ENCODE measurements at regions not wholly inside any gene's neighbourhood (a gene's known extent, or its start where the extent isn't known, plus 50 kb on each side); places are given as distances from the start of the nearest gene placed in this dataset.

GRCh38 chr5:173689737-173690360 lies 73.4 kb upstream of the BOD1 start:
- Histone ChIP-seq H3K27me3 (ENCODE audit: control insufficient read depth, insufficient read depth, low read length) (no peaks in the 10 kb centered on the region), H3K4me1 (ENCODE audit: control insufficient read depth, insufficient read depth, low read length) (peaks cover 2% of the 10 kb centered on the region; the same call in 1 of the 2 replicates), H3K4me3 (ENCODE audit: low read length) (no peak overlapping the region), H3K36me3 (ENCODE audit: control insufficient read depth, insufficient read depth, low read length) (no peaks in the 10 kb centered on the region), H3K27ac (ENCODE audit: low read length) (no peak overlapping the region), H3K9me3 (ENCODE audit: control insufficient read depth, insufficient read depth, low read length) (no peaks in the 10 kb centered on the region)
- no CpG with 5 or more reads among the region's 12 CpGs for WGBS (ENCODE audit: insufficient coverage, insufficient read length)
- no peak for DNase-seq (ENCODE audit: low read depth, low spot score)

GRCh38 chr5:173691931-173692330 lies 75.5 kb upstream of the BOD1 start:
- H3K27me3 ChIP-seq (ENCODE audit: control insufficient read depth, insufficient read depth, low read length), result no peaks in the 10 kb centered on the region
- H3K27ac ChIP-seq (ENCODE audit: low read length), result no peak overlapping the region
- no peaks in the 10 kb centered on the region for H3K36me3 ChIP-seq (ENCODE audit: control insufficient read depth, insufficient read depth, low read length)
- no peak for DNase-seq (ENCODE audit: low read depth, low spot score)
- no peak overlapping the region for H3K4me3 ChIP-seq (ENCODE audit: low read length)
- peaks cover 2% of the 10 kb centered on the region; the same call in 1 of the 2 replicates for H3K4me1 ChIP-seq (ENCODE audit: control insufficient read depth, insufficient read depth, low read length)
- H3K9me3 ChIP-seq (ENCODE audit: control insufficient read depth, insufficient read depth, low read length), result no peaks in the 10 kb centered on the region

DNA sequence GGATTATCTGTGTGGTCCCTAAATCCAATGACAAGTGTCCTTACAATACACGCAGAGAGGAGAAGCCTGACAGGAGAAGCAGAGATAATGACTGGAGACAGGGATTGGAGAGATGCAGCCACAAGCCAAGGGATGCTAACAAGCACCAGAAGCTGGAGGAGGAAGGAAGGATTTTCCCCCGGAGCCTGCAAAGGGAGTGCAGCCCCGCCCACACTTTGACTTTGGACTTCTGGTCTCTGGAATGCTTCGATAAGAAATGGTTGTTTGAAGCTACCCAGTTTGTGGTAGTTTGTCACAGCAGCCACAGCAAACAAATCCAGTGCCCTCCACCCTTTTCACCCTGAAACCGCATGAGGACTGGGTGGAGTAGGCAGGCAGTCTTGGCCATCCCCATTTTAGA lies 77.2 kb upstream of the BOD1 start:
- no peaks in the 10 kb centered on the region for H3K9me3 ChIP-seq (ENCODE audit: control insufficient read depth, insufficient read depth, low read length)
- DNase-seq (ENCODE audit: low read depth, low spot score), result no peak
- H3K27me3 ChIP-seq (ENCODE audit: control insufficient read depth, insufficient read depth, low read length), result no peaks in the 10 kb centered on the region
- peaks cover 2% of the 10 kb centered on the region; the same call in 1 of the 2 replicates for H3K4me1 ChIP-seq (ENCODE audit: control insufficient read depth, insufficient read depth, low read length)
- no CpG with 5 or more reads among the region's 5 CpGs for WGBS (ENCODE audit: insufficient coverage, insufficient read length)
- no peak overlapping the region for H3K27ac ChIP-seq (ENCODE audit: low read length)
- no peak overlapping the region for H3K4me3 ChIP-seq (ENCODE audit: low read length)
- H3K36me3 ChIP-seq (ENCODE audit: control insufficient read depth, insufficient read depth, low read length), result no peaks in the 10 kb centered on the region

DNA sequence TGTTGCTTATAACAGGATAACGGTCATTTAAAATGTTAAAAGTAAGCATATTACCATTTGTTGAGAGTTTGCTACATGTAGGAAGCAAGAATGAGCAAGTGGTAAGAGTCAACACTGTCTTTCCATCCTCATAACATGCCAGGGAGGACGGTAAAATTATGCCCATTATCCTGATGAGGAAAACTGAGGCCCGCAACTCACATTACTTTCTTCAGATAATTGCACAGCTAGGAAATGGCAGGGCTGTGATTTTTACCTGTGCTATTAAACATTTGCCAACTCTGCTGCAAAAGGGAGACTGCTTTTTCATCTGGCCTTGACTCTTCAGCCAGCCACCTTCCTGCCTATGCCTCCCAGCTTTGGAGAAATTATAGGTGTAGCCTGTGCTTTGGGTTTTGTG lies 79.8 kb upstream of the BOD1 start:
- Histone ChIP-seq H3K9me3 (ENCODE audit: control insufficient read depth, insufficient read depth, low read length) (no peaks in the 10 kb centered on the region), H3K4me3 (ENCODE audit: low read length) (no peak overlapping the region), H3K27ac (ENCODE audit: low read length) (no peak overlapping the region), H3K27me3 (ENCODE audit: control insufficient read depth, insufficient read depth, low read length) (no peaks in the 10 kb centered on the region), H3K4me1 (ENCODE audit: control insufficient read depth, insufficient read depth, low read length) (no peaks in the 10 kb centered on the region), H3K36me3 (ENCODE audit: control insufficient read depth, insufficient read depth, low read length) (no peaks in the 10 kb centered on the region)
- WGBS (ENCODE audit: insufficient coverage, insufficient read length), result no CpG with 5 or more reads among the region's 3 CpGs
- no peak for DNase-seq (ENCODE audit: low read depth, low spot score)

DNA sequence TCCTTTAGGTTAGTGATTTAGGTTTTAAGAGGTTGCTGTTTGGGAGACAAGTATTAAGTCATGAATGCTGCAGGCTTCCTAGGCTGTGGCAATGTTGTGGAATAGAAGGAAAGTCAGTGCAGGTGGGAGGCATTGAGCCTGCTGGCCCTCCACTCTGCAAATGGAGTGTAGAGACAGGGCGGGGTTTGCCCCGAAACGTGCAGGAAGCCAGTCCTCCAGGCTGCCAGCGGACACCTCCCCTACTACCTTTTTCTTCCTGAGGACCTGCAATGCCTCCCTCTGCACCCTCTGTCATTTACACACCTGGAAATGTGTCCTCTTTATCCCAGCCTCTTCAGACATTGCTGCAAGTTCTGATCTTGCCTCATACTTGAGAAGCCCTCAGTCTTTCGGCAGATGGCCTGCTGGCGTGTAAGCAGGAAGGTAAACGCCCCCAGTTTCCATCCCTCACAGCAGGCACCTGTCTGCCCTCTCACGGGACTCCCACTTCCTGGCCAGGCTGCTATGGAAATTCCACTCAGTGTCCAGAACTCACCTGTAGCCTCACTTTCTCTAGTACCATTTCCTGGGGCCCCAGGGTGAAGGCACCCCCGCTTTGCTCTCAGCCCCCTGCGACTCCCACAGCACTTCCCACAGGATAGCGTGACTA lies 81.6 kb upstream of the BOD1 start:
- H3K27ac ChIP-seq (ENCODE audit: low read length), result no peak overlapping the region
- no peak overlapping the region for H3K4me3 ChIP-seq (ENCODE audit: low read length)
- no peak for DNase-seq (ENCODE audit: low read depth, low spot score)
- no CpG with 5 or more reads among the region's 11 CpGs for WGBS (ENCODE audit: insufficient coverage, insufficient read length)
- H3K36me3 ChIP-seq (ENCODE audit: control insufficient read depth, insufficient read depth, low read length), result no peaks in the 10 kb centered on the region
- H3K9me3 ChIP-seq (ENCODE audit: control insufficient read depth, insufficient read depth, low read length), result no peaks in the 10 kb centered on the region
- no peaks in the 10 kb centered on the region for H3K27me3 ChIP-seq (ENCODE audit: control insufficient read depth, insufficient read depth, low read length)
- no peaks in the 10 kb centered on the region for H3K4me1 ChIP-seq (ENCODE audit: control insufficient read depth, insufficient read depth, low read length)

DNA sequence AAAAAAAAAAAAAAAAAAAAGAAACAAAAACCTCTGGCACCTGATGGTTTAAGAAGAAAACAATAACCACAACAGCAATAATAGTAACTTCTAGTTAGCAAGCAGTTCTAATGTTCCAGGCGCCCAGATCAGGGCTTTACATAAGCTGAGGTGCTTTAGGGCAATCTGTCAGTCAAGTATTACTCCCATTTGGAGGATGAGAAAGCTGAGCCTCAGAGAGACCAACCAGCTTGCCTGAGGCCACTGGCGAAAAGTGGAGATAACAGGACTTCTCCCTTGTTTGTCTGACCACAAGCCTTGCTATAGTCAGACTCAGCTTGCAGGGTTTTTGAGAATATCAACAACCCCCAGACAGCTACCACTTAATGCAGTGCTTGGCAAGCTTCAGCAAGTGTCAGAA lies 83.5 kb upstream of the BOD1 start:
- H3K36me3 ChIP-seq (ENCODE audit: control insufficient read depth, insufficient read depth, low read length), result no peaks in the 10 kb centered on the region
- H3K4me1 ChIP-seq (ENCODE audit: control insufficient read depth, insufficient read depth, low read length), result no peaks in the 10 kb centered on the region
- no peaks in the 10 kb centered on the region for H3K9me3 ChIP-seq (ENCODE audit: control insufficient read depth, insufficient read depth, low read length)
- WGBS (ENCODE audit: insufficient coverage, insufficient read length), result no CpG with 5 or more reads among the region's 2 CpGs
- no peaks in the 10 kb centered on the region for H3K27me3 ChIP-seq (ENCODE audit: control insufficient read depth, insufficient read depth, low read length)
- no peak overlapping the region for H3K27ac ChIP-seq (ENCODE audit: low read length)
- no peak overlapping the region for H3K4me3 ChIP-seq (ENCODE audit: low read length)
- no peak for DNase-seq (ENCODE audit: low read depth, low spot score)

- Histone ChIP-seq H3K4me3 (ENCODE audit: low read length) (no peak overlapping the region), H3K36me3 (ENCODE audit: control insufficient read depth, insufficient read depth, low read length) (no peaks in the 10 kb centered on the region), H3K9me3 (ENCODE audit: control insufficient read depth, insufficient read depth, low read length) (no peaks in the 10 kb centered on the region), H3K27ac (ENCODE audit: low read length) (no peak overlapping the region), H3K4me1 (ENCODE audit: control insufficient read depth, insufficient read depth, low read length) (no peaks in the 10 kb centered on the region), H3K27me3 (ENCODE audit: control insufficient read depth, insufficient read depth, low read length) (no peaks in the 10 kb centered on the region)
- no CpG with 5 or more reads among the region's 4 CpGs for WGBS (ENCODE audit: insufficient coverage, insufficient read length)
- no peak for DNase-seq (ENCODE audit: low read depth, low spot score)
These were observed 87.0 kb upstream of the BOD1 start for GRCh38 chr5:173703466-173703865.

DNA sequence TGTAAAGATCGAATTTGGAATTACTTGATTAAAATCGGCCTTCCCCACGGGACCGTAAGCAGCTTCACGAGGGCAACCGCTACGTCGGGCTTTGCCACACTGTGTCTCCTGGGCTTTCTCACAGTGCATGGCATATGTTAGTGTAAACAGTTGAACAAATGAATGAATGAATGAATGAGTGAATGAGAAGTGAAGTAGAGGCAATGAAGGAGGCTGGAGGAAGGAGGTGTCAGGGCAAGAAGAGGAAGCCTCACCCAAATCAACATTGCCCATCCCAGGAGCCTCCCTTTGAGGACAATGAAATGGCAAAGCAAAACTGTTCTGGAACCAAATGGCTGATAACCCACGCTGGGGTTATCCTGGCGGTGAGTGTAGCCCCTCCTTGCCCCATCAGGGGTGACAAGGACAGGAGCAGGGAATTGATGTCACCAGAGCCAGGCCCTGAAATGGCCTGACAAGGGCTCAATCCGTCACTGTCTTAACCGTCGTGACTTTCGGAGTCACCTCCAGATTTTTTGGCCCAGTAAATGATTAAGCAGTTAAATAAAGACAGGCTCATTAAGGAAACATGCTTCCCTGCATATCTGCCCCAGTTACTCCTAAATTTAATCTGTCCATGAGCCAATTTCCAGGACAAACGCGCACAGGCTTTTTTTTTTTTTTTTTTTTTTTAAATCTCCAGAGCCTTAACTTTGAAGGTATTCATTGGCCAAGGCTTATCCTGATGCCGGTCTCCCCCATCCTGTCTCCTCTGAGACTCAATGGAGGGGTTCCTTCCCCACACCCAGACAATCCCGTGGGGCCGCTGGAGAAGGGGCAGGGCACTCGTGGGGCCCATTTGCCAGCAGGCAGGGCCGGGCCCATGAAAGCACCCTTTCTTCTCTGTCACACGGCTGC lies 88.4 kb upstream of the BOD1 start:
- Histone ChIP-seq H3K27me3 (ENCODE audit: control insufficient read depth, insufficient read depth, low read length) (no peaks in the 10 kb centered on the region), H3K27ac (ENCODE audit: low read length) (no peak overlapping the region), H3K36me3 (ENCODE audit: control insufficient read depth, insufficient read depth, low read length) (no peaks in the 10 kb centered on the region), H3K9me3 (ENCODE audit: control insufficient read depth, insufficient read depth, low read length) (no peaks in the 10 kb centered on the region), H3K4me1 (ENCODE audit: control insufficient read depth, insufficient read depth, low read length) (no peaks in the 10 kb centered on the region), H3K4me3 (ENCODE audit: low read length) (no peak overlapping the region)
- no peak for DNase-seq (ENCODE audit: low read depth, low spot score)
- WGBS (ENCODE audit: insufficient coverage, insufficient read length), result no CpG with 5 or more reads among the region's 22 CpGs

DNA sequence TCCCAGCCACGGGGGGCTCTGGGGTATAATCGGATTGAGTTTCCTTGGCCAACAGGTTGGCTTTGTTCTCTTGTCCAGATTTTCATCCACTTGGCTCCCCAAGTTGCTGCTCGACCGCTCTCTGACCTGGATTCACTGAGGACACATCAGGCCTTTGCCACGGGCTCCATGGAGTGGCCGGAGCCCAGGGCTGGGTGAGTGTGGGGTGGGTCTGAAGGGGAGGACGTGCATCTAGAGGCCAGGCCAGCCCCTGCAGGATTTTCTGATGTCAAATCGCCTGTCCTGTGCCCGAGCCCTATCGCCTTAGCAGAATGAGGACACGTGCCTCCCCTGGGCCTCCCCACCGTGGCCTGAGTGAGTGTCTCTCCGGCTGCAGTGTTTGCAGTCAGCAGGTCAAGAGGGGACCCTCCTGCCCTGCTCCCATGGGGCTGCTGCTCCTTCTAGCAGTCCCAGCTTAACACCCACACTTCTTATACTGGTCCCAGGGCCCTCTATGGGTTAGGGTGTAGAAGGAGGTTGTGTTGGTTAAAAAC lies 89.1 kb upstream of the BOD1 start:
- WGBS (ENCODE audit: insufficient coverage, insufficient read length), result no CpG with 5 or more reads among the region's 13 CpGs
- DNase-seq (ENCODE audit: low read depth, low spot score), result no peak
- Histone ChIP-seq H3K9me3 (ENCODE audit: control insufficient read depth, insufficient read depth, low read length) (no peaks in the 10 kb centered on the region), H3K4me1 (ENCODE audit: control insufficient read depth, insufficient read depth, low read length) (no peaks in the 10 kb centered on the region), H3K27me3 (ENCODE audit: control insufficient read depth, insufficient read depth, low read length) (no peaks in the 10 kb centered on the region), H3K4me3 (ENCODE audit: low read length) (no peak overlapping the region), H3K36me3 (ENCODE audit: control insufficient read depth, insufficient read depth, low read length) (no peaks in the 10 kb centered on the region), H3K27ac (ENCODE audit: low read length) (no peak overlapping the region)

- Histone ChIP-seq H3K4me1 (ENCODE audit: control insufficient read depth, insufficient read depth, low read length) (no peaks in the 10 kb centered on the region), H3K36me3 (ENCODE audit: control insufficient read depth, insufficient read depth, low read length) (no peaks in the 10 kb centered on the region), H3K4me3 (ENCODE audit: low read length) (no peak overlapping the region), H3K9me3 (ENCODE audit: control insufficient read depth, insufficient read depth, low read length) (no peaks in the 10 kb centered on the region), H3K27ac (ENCODE audit: low read length) (no peak overlapping the region), H3K27me3 (ENCODE audit: control insufficient read depth, insufficient read depth, low read length) (no peaks in the 10 kb centered on the region)
- no peak for DNase-seq (ENCODE audit: low read depth, low spot score)
- WGBS (ENCODE audit: insufficient coverage, insufficient read length), result no CpG with 5 or more reads among the region's 4 CpGs
These were observed 90.2 kb upstream of the BOD1 start for GRCh38 chr5:173706700-173707099.

All from iPS DF 6.9 (cell line).